GM21619 (cell line): ENCODE measurements at regions not wholly inside any gene's neighbourhood (a gene's known extent, or its start where the extent isn't known, plus 50 kb on each side); places are given as distances from the start of the nearest gene placed in this dataset.

ENCODE experiments used
- ATAC-seq: cut with Tn5 transposase; IDR thresholded peaks from one replicate; pipeline ENCODE4 v1.9.1; 2021; ENCODE audit not compliant: unreplicated experiment

DNA sequence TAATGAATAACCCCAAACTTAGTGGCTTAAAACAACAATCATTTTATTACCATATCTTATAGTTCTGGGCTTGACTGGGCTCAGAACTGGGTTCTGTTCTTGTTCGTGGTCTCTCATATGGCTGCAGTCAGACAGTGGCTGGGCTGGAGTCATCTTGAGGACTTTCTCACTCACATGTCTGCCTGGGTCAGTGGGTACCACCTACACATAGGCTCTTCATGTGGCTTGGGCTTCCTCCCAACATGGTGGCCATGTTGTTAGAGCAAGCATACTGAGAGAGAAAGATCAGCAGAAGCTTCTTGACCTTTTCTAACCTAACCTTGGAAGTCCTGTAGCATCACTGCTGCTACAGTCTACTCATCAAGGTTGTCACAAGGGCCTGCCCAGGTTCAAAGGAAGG is 158.6 kb upstream of the SDK2 start:
- no peak for ATAC-seq

GRCh38 chr17:73803964-73804435 is 159.8 kb upstream of the SDK2 start:
- ATAC-seq = no peak

DNA sequence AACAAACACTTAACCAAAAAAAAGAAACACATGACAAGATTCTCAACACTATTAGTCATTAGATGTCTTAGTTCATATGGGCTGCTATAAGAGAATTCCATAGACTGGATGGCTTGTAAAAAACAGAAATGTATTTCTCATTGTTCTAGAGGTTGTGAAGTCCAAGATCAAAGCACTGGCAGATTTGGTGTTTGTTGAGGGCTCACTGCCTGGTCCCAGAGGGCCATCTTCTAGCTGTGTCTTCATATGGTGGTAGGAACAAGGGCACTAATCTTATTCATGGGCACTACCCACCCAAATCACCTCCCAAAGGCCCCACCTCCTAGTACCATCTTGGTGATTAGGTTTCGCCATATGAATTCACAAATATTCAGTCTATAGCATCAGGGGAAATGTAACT is 162.5 kb upstream of the SDK2 start:
- ATAC-seq = no peak

- ATAC-seq = no peak
These were observed 169.0 kb upstream of the SDK2 start for GRCh38 chr17:73813201-73813600.

DNA sequence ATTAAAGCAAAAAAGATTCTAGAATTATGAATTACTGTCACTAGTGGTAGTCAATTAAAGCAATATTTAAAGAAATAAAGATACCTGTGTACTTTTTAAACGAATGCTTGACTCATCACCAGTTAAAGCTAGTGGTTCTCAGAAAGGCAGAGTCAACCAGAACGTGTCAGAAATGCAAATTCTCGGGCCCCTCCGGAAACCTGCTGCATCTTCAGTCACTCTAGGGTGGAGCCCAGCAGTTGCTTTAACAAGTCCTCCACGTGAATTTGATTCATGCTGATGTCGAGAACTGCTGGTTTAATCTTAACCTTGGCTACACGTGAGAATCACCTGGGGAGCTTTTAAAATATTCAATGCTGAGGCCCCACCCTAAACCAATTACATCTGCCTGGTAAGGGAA is 169.8 kb upstream of the SDK2 start:
- no peak for ATAC-seq

GRCh38 chr17:73815474-73815873 is 171.2 kb upstream of the SDK2 start:
- ATAC-seq = no peak

DNA sequence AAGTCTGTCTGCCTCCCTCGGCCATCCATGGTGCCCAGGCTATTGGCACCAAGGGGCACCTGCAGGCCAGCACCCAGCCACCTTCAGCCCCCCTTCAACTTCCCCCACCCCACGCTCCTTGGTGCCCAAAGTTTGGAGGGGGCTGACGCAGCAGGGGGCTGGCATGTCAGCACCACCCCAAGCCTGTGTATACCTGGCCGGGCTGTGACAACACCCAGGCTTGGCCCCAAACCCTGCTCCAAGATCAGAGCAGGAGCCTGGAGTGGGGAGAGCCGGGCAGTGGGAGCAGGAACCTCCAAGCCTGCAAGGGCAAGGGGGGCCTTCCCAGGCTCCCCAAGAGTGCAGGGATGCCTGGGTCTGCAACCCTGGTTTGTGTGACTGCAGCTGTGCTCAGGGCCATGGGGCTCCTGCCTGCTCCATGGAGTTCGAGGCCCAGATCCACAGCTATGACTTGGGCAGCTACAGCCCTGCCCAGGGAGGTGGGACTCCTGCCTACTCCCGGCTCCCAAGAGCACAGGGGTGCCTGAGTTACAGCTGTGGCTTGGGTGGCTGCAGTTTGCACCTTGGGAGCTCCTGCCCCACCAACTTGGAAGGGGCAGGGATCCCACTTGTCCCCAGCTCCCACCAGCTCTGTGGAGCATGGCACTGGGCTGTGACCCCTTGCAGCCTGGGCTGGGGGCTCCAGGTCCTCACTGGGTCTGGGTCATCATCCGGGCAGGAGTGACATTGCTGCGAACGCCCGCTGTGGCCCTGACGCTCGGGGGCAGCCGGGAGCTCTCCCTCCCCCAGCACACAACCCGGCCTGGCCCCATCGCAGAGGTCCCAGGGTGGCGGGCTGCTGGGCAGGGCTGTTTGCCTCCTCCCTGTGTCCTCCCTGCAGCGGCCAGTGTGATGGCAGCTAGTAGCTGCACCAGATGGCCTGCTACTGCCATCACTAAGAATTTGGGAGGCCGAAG is 175.5 kb upstream of the SDK2 start:
- ATAC-seq = no peak

GRCh38 chr17:73820686-73821448 is 176.6 kb upstream of the SDK2 start:
- ATAC-seq = no peak

DNA sequence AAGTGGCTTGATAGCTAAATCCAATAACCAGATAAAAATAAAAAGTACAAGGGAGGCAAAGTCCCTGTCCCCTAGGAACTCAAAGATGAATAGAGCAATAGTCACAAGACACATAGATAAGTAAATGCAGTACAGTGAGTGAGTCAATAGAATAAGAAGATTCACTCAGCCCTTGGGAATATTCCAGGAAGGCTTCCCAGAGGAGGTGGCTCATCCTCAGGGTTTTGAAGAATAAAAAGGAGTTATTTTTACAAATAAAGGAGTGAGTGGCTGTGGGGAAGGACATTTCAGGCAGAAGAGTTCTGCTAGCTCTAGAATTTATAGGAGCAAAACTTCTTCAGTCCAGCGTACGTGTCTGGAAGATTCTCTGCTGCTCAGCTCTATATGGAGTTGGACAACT is 177.4 kb upstream of the SDK2 start:
- ATAC-seq = no peak

DNA sequence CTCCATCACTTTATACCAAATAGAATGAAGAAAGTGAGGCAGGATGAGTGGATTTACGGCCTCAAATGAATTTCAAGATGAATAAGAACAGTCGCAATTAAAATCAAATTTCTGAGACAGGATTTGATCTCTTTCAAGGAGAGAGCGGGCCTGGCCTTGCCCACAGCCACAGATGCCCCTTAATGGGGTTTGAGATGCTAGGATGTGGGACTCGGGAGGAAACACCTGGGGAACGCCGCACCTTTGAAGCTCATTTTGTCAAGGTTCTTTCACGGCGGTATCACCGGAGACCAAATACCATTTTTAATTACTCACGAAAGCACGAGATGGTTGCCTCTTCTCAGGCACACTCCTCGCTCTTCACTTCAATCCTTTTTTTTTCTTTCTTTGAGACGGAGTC is 178.1 kb upstream of the SDK2 start:
- ATAC-seq = no peak

- no peak for ATAC-seq
These were observed 179.4 kb upstream of the SDK2 start for GRCh38 chr17:73823684-73824083.

GRCh38 chr17:73824321-73824720 is 180.1 kb upstream of the SDK2 start:
- ATAC-seq = no peak

- no peak for ATAC-seq
These were observed 182.1 kb upstream of the SDK2 start for GRCh38 chr17:73826181-73826871.

DNA sequence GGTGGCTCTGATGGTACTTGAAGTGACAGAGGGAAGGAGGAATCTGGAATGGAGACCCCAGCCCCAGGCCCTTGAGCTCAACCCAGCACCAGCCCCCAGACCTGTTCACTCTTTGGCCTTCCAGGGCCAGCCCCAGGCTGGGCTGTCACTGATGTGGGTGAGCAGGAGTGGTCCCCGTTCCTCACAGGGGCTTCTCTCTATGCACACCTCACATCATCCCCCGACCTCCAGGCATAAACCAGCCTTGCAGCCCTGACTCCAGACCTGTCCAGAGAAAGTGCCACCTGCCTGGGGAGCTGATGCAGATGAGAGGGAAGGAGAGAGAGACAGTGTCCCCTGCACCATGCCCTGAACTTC is 182.6 kb upstream of the SDK2 start:
- no peak for ATAC-seq

DNA sequence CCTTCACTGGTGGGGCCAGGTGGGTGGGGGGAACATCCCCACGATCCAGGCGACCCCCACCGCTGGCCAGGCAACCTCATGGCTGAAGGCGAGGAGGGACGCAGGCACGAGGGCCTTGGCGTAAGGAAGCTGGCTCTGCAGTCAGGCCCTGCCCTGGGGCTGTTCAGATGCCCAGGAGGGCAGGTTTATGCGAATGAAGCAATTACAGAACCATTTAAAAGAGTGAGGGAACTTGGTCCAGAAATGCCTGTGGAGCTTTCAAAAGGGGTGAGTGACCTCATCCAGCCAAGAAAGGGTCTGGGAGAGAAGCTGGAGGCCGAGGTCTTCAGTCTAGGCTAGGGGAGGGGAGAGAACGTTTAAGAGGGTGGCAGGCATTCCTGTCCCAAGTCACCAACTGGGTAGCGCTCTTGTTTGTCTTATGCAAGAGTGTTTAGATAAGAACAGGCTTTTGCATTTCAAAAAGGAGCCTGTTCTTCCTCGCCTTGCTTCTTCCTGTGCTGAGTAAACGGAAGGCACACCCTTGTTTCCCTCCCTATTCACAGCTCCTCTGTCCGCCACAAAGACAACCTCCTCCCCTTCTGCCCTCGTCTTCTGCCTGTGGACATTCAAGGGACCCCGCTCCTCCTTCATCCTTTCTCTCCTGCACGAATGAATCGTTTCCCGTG is 183.5 kb upstream of the SDK2 start:
- ATAC-seq = no peak

DNA sequence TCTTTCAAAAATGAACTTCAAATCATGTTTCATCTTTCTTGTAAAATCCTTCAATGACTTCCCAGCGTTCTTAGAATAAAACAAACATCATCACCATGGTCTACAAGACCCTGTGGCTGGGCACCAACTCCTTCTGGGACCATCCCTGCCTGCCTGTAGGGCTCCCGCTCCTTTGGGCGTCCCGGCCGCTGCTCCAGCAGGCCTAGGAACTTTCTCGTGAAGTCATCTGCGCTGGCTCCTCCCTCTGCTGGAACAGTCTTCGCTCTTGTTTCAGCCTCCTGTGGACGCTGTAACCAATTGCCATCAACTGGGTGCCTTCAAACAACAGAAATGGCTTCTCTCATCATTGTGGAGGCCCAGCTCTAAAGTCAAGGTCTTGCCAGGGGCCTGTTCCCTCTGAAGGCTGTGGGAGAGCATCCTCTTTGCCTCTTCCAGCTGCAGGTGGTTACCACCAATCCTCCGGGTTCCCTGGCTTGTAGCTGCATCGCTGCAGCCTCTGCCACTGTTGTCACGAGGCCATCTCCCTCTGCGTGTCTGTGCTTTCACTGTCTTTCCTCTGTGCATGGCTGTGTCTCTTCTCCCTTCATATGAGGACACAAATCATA is 185.5 kb upstream of the SDK2 start:
- ATAC-seq = no peak

DNA sequence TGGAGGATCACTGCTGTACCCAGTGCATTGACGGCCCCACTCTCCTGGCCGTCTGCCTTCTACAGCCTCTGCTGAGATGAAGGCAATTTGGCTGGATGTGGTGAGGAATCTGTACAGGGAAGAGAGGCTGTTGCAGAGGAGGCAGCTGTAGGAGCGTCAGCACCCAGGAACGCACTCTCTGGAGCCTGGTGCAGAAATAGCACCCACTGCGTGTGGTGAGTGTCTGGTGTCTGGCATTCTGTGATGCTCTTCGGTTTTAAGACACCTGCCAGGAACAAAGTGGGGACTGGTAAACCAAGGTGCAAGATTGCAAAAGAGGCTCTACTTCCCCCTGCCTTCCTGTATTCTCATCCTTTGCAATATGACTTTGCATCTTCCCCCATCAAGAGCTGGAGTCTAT is 187.5 kb upstream of the SDK2 start:
- ATAC-seq = no peak

DNA sequence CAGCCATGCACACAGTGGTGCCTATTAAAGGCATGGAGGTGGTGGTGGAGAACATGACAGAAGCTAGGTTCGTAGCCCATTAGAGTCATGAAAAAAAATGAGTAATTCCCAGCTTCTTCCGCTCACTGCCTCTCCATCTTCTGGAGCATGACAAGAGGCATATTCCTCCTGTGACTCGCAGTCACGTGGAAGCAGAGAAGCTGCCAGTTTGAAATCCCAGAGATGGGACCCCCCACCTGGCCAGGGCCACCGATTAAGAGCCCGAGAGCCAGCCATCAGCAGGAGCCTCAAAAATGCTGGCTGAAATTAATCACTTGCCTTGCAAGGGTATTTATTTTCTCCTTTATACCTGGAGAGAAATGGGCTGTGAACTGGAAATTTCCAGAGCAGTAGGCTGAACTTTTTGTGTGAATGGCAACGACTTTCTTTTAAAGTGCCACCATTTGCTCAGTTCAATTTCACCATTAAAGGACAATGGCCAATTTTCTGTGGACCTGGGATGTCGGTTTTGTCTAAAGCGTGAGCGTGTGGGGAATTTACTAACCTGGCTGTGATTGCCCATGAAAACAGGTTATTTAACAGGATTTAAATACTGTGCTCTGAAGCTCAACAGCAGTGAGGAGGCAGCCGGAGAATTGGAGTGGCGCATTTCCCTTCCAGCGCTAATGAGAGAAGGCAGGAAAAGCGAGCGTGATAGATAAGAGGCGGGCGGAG is 189.7 kb upstream of the SDK2 start:
- ATAC-seq = no peak

GRCh38 chr17:73834684-73835343 is 190.6 kb upstream of the SDK2 start:
- ATAC-seq = no peak
